ENCODE measurements at regions not wholly inside any gene's neighbourhood (a gene's known extent, or its start where the extent isn't known, plus 50 kb on each side); places are given as distances from the start of the nearest gene placed in this dataset.

GRCh38 chr2:175401956-175402469, 220.5 kb upstream of the ATP5MC3 start:
- DNase-seq (ENCODE audit: low spot score) = no peak
- Histone ChIP-seq H3K27ac (ENCODE audit: low read depth in 1 of 2, low read length in 2 of 2) (no peak overlapping the region), H3K4me3 (ENCODE audit: low read depth in 1 of 3, low read length in 3 of 3) (no peak overlapping the region), H3K9me3 (ENCODE audit: control insufficient read depth in 4 of 4, low read length in 3 of 4) (no peaks in the 10 kb centered on the region), H3K27me3 (ENCODE audit: control insufficient read depth in 4 of 4, insufficient read depth in 4 of 4, low read length in 3 of 4) (no peaks in the 10 kb centered on the region), H3K36me3 (ENCODE audit: control insufficient read depth in 4 of 4, insufficient read depth in 3 of 4, low read depth in 1 of 4, low read length in 3 of 4) (no peaks in the 10 kb centered on the region), H3K9ac (ENCODE audit: low read depth in 1 of 2, low read length in 2 of 2) (no peak overlapping the region), H3K4me1 (ENCODE audit: control insufficient read depth in 4 of 4, insufficient read depth in 4 of 4, low read length in 3 of 4) (no peaks in the 10 kb centered on the region)
- TF ChIP-seq NR2F2 (IDR thresholded peaks at IDR 0.05) (no peak), HNF4A (conservative IDR thresholded peaks at IDR 0.05) (no peak), REST (IDR thresholded peaks at IDR 0.05) (no peak), YY1 (IDR thresholded peaks at IDR 0.05) (no peak), HNF4G (IDR thresholded peaks at IDR 0.05) (no peak), SP1 (IDR thresholded peaks at IDR 0.05) (no peak), EGR1 (IDR thresholded peaks at IDR 0.05; ENCODE audit: low read depth in 2 of 2) (no peak), RAD21 (IDR thresholded peaks at IDR 0.05) (no peak), FOXA1 (IDR thresholded peaks at IDR 0.05) (no peak), CTCF (IDR thresholded peaks at IDR 0.05; ENCODE audit: low read depth, low read length, missing input control) (no peak), TAF1 (conservative IDR thresholded peaks at IDR 0.05) (no peak), ATF3 (IDR thresholded peaks at IDR 0.05) (no peak), MAX (IDR thresholded peaks at IDR 0.05) (no peak), JUND (IDR thresholded peaks at IDR 0.05) (no peak), ZBTB33 (IDR thresholded peaks at IDR 0.05) (no peak), GABPA (IDR thresholded peaks at IDR 0.05 in 1 of 2, conservative IDR thresholded peaks at IDR 0.05 in 1 of 2) (no peak), RXRA (IDR thresholded peaks at IDR 0.05) (no peak), FOXA2 (IDR thresholded peaks at IDR 0.05) (no peak)
- WGBS = 84% methylated on average over 3 of the region's 3 CpGs
